ENCODE measurements at regions not wholly inside any gene's neighbourhood (a gene's known extent, or its start where the extent isn't known, plus 50 kb on each side); places are given as distances from the start of the nearest gene placed in this dataset.

DNA sequence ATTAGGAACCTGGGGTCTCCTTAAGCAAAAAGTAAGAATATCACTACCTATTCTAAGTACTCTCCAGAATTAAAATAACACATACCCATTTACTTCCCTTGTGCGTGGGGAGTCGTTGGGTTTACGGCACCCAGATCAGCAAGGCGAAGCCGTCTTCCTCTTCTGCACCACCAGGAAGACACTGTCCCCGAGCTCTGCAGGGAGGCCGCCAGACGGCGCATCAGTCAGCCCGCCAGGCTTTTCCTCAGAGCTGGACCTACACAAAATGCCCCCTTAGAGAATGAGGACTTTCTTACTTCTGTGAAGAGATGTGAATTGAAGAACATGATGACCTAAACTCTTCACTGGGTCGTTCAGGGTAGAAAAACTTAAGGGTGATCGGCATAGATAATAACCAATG lies 526.5 kb downstream of the GALR1 start:
- TF ChIP-seq, protein P1, sequence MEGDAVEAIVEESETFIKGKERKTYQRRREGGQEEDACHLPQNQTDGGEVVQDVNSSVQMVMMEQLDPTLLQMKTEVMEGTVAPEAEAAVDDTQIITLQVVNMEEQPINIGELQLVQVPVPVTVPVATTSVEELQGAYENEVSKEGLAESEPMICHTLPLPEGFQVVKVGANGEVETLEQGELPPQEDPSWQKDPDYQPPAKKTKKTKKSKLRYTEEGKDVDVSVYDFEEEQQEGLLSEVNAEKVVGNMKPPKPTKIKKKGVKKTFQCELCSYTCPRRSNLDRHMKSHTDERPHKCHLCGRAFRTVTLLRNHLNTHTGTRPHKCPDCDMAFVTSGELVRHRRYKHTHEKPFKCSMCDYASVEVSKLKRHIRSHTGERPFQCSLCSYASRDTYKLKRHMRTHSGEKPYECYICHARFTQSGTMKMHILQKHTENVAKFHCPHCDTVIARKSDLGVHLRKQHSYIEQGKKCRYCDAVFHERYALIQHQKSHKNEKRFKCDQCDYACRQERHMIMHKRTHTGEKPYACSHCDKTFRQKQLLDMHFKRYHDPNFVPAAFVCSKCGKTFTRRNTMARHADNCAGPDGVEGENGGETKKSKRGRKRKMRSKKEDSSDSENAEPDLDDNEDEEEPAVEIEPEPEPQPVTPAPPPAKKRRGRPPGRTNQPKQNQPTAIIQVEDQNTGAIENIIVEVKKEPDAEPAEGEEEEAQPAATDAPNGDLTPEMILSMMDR (IDR thresholded peaks at IDR 0.05 in 8 of 11, conservative IDR thresholded peaks at IDR 0.05 in 3 of 11), result no peak
- TF ChIP-seq POLR2A (IDR thresholded peaks at IDR 0.05), result no peak

All from spleen (tissue), 7 donors.